Central memory CD8-positive, alpha-beta T cell (primary cell): ENCODE measurements at regions not wholly inside any gene's neighbourhood (a gene's known extent, or its start where the extent isn't known, plus 50 kb on each side); places are given as distances from the start of the nearest gene placed in this dataset.

Source experiments
- ATAC-seq: fragments of 150-1000 bp; cut with Tn5 transposase; replicated peaks from 2 replicates; pipeline ENCODE4 v1.10.0; 2022; ENCODE audit warnings: mild to moderate bottlenecking, moderate FRiP score, moderate number of reproducible peaks; ENCODE audit not compliant: poor library complexity, severe bottlenecking; ENCODE audit errors: extremely low read depth
- DNase-seq, 2 donors: peaks; one replicate each; pipeline ENCODE4 v3.0.0; 2021; ENCODE audit warnings: low spot score in 2 of 2
- H3K27ac Mint-ChIP-seq: one replicate; pipeline ENCODE4 v1.8.0; 2022; ENCODE audit warnings: low read depth, mild to moderate bottlenecking, moderate library complexity, mixed read lengths
- H3K27me3 Mint-ChIP-seq: one replicate; pipeline ENCODE4 v1.8.0; 2022; ENCODE audit warnings: mixed read lengths
- H3K36me3 Mint-ChIP-seq: one replicate; pipeline ENCODE4 v1.8.0; 2022; ENCODE audit warnings: mild to moderate bottlenecking, moderate library complexity, mixed read lengths; ENCODE audit not compliant: insufficient read depth
- H3K4me1 Mint-ChIP-seq: one replicate; pipeline ENCODE4 v1.8.0; 2022; ENCODE audit warnings: mixed read lengths
- H3K4me3 Mint-ChIP-seq: one replicate; pipeline ENCODE4 v1.8.0; 2022; ENCODE audit warnings: mild to moderate bottlenecking, moderate library complexity, mixed read lengths
- H3K9me3 Mint-ChIP-seq: one replicate; pipeline ENCODE4 v1.8.0; 2022; ENCODE audit warnings: mixed read lengths

DNA sequence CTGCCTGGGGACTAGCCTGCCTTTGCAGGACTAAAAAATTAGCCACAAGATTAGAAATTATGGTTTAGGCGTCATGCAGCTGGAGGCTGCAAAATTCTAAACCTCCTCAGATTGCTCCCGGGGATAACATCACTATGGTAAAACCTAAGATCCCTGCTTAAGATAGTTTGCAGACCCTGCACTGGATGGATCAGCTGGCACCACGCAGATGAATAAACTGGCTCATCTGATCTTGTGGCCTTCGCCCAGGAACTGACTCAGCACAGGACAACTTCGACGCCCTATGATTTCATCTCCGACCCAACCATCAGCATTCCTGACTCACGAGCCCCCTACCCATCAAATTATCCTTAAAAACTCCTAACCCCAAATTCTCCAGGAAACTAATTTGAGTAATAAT, 482.4 kb downstream of the SPRY1 start:
- Mint-ChIP-seq H3K36me3 (peaks cover 2% of the 10 kb centered on the region), H3K4me3 (no peak overlapping the region), H3K9me3 (peaks cover 11% of the 10 kb centered on the region), H3K27ac (no peak overlapping the region), H3K4me1 (no peaks in the 10 kb centered on the region), H3K27me3 (no peaks in the 10 kb centered on the region)
- DNase-seq (no peak), ATAC-seq (no peak)

DNA sequence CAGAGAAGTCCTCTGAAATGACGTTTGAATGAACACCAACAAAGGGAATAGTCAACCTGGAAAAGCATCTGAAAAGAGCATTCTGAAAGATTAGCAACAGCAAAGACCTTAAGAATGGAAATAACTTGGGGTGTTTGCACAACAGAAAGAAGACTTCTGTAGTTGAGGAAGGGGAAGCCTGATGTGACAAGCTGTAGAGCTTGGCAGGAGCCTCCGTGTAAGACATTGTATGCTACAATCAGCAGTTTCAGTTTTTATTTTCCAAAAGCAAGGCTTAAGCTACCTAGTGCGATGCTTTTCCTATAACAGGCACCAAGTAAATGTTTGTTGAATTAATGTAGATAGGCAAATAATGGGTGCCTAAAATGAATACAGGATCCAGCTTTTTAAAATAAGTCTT, 484.0 kb downstream of the SPRY1 start:
- Mint-ChIP-seq H3K4me3 (no peak overlapping the region), H3K9me3 (peaks cover 11% of the 10 kb centered on the region), H3K4me1 (no peaks in the 10 kb centered on the region), H3K27me3 (no peaks in the 10 kb centered on the region), H3K27ac (no peak overlapping the region), H3K36me3 (peaks cover 2% of the 10 kb centered on the region)
- no peak for DNase-seq
- no peak for ATAC-seq

DNA sequence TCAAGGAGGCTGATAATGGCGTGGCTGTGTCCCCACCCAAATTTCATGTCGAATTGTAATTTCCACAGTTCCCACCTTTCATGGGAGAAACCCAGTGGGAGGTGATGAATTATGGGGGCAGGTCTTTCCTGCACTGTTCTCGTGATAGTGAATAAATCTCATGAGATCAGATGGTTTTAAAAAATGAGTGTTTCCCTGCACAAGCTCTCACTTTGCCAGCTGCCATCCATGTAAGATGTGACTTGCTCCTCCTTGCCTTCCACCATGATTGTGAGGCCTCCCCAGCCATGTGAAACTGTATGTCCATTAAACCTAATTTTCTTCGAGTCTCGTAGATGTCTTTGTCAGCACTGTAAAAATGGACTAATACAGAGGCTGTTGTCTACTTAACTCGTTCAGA, 488.3 kb downstream of the SPRY1 start:
- Mint-ChIP-seq H3K4me3 (no peak overlapping the region), H3K27ac (no peak overlapping the region), H3K36me3 (no peaks in the 10 kb centered on the region), H3K27me3 (no peaks in the 10 kb centered on the region), H3K9me3 (peaks cover 11% of the 10 kb centered on the region), H3K4me1 (no peaks in the 10 kb centered on the region)
- DNase-seq (no peak), ATAC-seq (no peak)

DNA sequence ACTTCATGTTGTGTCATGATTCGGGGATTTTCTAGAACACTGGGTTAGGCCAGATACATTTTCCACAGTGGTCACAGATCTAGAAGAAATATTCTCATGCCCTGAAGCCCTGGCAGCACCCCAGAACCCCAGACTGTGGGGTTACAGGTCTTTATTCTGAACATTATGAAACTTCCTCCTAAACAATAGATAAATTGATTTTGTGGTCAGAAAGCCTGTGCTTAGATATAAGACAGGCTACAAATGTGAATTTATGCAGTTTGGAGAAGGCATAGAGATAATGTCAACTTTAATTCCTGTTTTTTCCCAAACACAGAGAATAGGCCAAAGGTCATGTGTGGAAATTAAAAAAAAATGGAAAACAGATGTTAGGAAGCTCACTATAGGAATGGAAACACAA, 492.9 kb downstream of the SPRY1 start:
- Mint-ChIP-seq H3K36me3 (no peaks in the 10 kb centered on the region), H3K27me3 (no peaks in the 10 kb centered on the region), H3K27ac (no peak overlapping the region), H3K4me1 (no peaks in the 10 kb centered on the region), H3K9me3 (peaks cover 10% of the 10 kb centered on the region), H3K4me3 (no peak overlapping the region)
- DNase-seq (no peak), ATAC-seq (no peak)

DNA sequence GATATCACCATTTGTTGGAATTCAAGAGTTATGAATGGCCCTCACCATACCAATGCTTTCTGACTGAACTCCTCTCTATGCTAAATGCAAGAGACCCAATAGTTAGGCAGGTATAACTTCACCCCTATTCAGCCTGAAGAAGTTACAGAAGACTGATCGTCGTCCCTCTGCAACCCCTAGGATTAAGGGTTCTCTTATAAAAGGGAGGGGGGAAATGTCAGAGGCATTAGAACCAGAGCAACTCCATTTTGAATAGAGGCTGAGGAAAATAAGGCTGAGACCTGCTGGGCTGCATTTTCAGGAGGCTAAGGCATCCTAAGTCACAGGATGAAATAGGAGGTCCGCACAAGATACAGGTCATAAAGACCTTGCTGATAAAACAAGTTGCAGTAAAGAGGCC, 494.3 kb downstream of the SPRY1 start:
- H3K27ac Mint-ChIP-seq, result no peak overlapping the region
- H3K4me1 Mint-ChIP-seq, result no peaks in the 10 kb centered on the region
- no peak for DNase-seq
- H3K9me3 Mint-ChIP-seq, result peaks cover 10% of the 10 kb centered on the region
- no peaks in the 10 kb centered on the region for H3K36me3 Mint-ChIP-seq
- no peaks in the 10 kb centered on the region for H3K27me3 Mint-ChIP-seq
- ATAC-seq, result no peak
- H3K4me3 Mint-ChIP-seq, result no peak overlapping the region

DNA sequence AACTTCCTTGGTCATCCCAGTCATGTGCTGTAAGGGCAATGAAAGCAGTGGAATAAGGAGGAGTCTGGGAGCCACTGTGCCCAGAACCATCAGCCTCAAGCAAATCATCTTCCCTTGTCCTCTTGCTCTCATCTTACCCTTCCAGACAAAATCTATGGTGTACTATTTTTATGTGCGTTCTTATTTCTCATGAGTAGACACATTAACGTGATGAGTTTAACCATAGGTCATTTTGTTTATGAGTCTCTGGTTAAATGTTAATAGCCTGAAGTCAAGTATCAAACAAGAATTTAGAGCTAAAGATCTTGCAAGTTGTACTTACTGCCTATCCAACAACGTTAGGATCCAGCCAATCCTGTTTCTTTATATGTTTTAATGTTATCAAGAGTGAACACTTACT, 495.3 kb downstream of the SPRY1 start:
- Mint-ChIP-seq H3K27me3 (no peaks in the 10 kb centered on the region), H3K9me3 (peaks cover 10% of the 10 kb centered on the region), H3K4me3 (no peak overlapping the region), H3K36me3 (no peaks in the 10 kb centered on the region), H3K27ac (no peak overlapping the region), H3K4me1 (no peaks in the 10 kb centered on the region)
- ATAC-seq, result no peak
- no peak for DNase-seq

DNA sequence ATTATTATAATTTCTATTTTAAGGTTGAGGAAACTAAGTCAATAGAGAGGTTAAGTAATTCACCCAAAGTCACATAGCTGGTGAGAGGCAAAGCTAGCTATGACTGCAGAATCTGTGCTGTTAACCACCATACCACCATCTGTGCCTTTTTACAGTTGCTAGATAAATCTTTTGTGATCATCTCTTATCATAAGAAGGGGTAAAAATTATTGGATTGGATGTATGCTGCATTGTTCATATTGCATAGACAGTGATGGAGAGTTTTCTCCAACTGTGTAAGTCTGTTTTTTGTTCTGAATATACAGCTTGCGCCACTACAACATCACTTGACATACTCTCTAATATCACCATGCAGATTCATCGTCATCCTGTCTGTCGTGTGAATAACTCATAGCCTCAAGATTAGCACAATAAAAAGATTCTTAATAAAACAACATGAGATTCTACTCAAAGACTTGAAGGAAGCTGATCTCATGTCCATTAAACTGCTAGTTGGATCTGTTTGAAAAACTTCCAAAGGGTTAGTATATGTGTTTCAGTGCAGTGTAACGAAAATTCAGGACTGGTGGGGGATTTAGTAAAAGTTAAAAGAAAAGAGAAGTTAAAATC, 495.9 kb downstream of the SPRY1 start:
- Mint-ChIP-seq H3K4me1 (no peaks in the 10 kb centered on the region), H3K27me3 (no peaks in the 10 kb centered on the region), H3K9me3 (peaks cover 5% of the 10 kb centered on the region), H3K27ac (no peak overlapping the region), H3K36me3 (no peaks in the 10 kb centered on the region), H3K4me3 (no peak overlapping the region)
- ATAC-seq (no peak), DNase-seq (no peak)

DNA sequence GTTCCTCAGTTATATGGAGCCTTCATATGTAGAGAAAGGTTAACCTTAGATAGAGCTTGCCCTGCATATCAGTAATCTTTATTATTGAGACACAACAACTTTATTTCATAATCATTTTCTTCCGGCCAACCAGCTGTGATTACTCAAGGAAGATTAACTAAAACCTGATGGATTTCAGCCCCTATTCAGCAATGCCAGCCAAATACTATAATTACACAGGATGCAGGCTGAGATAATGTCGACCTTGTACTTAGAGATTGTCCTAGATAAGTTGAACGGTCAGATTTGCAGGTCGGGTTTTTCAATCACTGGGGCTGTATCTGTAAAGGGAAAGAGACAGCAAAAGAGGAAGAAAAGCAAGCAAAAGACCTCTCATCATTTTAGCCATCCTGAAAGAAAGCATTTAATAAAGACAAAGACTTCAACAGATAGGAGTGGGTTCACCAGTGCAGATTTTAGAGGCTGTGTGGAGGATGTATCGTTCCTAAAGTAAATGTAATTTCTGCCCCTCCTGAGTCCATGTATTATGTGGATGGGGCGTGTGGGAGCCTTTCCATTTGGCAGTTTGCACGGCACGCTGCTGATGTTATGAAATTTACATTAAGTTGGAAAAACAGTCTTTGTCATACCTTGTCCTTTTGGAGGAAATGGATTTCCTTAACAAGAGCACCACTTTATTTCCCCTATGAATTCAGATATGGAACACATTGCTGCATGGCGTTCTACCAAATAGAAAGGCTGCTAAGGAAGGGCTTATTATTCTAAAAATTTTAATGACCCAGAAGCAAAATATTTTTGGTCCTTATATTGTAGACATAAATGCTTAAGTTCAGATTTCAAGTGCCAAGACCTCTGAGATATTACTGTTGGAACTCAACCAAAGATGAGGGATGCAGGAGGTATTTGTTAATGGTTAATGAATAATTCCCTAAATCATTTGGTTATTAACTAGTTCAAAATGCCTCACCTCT, 496.7 kb downstream of the SPRY1 start:
- no peak overlapping the region for H3K4me3 Mint-ChIP-seq
- ATAC-seq (no peak), DNase-seq (no peak)
- no peaks in the 10 kb centered on the region for H3K4me1 Mint-ChIP-seq
- H3K27me3 Mint-ChIP-seq, result no peaks in the 10 kb centered on the region
- no peak overlapping the region for H3K27ac Mint-ChIP-seq
- H3K9me3 Mint-ChIP-seq, result peaks cover 5% of the 10 kb centered on the region
- no peaks in the 10 kb centered on the region for H3K36me3 Mint-ChIP-seq

DNA sequence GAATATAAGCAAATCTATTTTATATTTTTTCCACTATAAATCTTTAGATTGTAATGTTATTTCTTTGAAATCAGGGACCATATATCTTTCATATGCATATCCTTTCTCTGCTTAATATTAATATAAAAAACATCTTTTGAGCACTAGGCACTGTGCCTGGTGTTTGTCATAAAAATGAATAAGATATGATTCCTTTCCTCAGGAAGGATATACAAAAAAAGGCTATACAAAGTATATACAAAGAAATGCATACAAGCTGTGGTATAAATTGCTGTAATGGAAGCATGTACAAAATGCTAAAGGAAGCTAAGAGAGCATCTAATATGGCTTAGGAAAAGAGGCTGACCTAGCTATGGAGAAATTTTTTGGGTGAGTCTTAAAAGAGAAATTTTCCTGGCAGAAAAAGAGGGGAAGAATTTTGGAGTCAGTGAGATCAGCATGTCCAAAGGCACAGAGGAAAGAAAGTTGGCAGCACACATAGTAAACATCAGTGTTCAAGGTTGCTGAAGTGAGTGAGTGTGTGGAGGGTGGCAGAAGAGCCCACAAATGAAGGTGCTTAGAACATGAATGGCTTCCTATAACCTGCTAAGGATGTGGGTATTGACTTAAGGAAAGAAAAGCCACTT, 500.0 kb downstream of the SPRY1 start:
- no peak for ATAC-seq
- DNase-seq, result no peak
- Mint-ChIP-seq H3K27ac (no peak overlapping the region), H3K27me3 (no peaks in the 10 kb centered on the region), H3K9me3 (peaks cover 2% of the 10 kb centered on the region), H3K36me3 (no peaks in the 10 kb centered on the region), H3K4me3 (no peak overlapping the region), H3K4me1 (no peaks in the 10 kb centered on the region)

DNA sequence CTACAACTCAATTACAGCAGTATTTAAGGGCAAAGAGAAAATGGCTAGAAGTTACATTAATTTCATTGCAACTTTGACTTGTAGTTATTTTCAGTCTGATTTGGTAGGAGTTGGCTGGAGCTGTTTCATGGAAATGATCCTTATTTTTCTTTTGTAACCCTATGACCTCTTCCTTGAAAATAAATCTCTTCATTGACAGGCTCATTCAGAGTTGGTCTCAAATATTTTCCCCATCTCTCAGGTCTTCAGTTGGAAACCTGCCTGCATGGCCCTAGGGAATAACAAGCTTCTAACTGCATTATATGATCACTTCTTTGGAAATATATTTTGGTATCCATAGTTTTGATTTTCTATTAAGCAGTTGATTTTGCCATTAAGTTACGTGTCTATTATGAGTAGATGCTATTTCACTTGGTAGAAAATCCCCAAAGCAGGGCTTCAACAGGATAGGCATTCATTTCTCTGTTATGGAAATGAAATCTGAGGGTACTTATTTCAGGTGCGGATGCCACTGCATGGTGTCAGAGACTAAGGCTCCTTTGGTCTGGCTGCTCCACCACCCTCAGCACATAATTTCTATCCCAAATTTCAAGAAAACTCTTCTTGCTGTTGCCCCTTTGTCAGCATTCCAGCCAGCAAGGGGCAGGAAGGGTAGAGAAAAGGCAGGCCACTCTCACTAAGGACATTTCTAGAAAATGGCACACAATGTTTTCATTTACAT, 502.5 kb downstream of the SPRY1 start:
- Mint-ChIP-seq H3K9me3 (peaks cover 2% of the 10 kb centered on the region), H3K27me3 (no peaks in the 10 kb centered on the region), H3K27ac (no peak overlapping the region), H3K4me3 (no peak overlapping the region), H3K36me3 (no peaks in the 10 kb centered on the region), H3K4me1 (no peaks in the 10 kb centered on the region)
- DNase-seq, result no peak
- ATAC-seq, result no peak

DNA sequence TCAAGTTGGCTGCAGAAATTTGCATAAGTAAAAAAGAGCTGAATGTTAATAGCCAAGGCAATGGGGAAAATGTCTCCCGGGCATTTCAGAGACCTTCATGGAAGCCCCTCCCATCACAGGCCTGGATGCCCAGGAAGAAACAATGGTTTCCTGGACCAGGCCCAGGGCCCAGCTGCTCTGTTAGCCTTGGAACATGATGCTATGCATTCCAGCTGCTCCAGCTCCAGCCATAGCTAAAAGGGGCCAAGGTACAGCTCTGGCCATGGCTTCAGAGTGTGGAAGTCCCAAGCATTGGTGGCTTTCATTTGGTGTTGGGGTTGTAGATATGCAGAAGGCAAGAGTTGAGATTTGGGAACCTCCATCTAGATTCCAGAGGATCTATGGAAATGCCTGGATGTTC, 508.3 kb downstream of the SPRY1 start:
- H3K27me3 Mint-ChIP-seq, result no peaks in the 10 kb centered on the region
- ATAC-seq (no peak), DNase-seq (no peak)
- no peaks in the 10 kb centered on the region for H3K4me1 Mint-ChIP-seq
- H3K4me3 Mint-ChIP-seq, result no peak overlapping the region
- no peaks in the 10 kb centered on the region for H3K36me3 Mint-ChIP-seq
- H3K9me3 Mint-ChIP-seq, result peaks cover 11% of the 10 kb centered on the region
- no peak overlapping the region for H3K27ac Mint-ChIP-seq

DNA sequence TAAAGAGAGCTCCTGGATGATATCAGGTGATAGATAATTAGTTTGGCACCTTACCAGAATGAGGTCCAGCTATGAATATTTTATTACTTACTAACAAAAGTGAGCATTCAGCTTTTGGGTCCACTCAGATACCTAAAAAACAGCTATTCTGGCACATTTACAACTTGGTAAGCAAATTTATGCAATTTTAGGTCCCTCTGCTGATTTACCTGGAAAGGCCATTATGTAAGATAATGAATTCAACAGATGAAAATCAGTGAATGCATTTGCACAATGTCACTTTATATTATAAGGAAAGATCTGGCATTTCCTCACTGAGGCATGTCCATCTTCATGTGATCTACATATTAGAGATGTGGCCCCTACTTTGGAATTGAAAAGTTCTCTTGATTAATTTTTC, 517.0 kb downstream of the SPRY1 start:
- DNase-seq (no peak), ATAC-seq (no peak)
- peaks cover 2% of the 10 kb centered on the region for H3K36me3 Mint-ChIP-seq
- no peak overlapping the region for H3K27ac Mint-ChIP-seq
- H3K9me3 Mint-ChIP-seq, result no peaks in the 10 kb centered on the region
- H3K27me3 Mint-ChIP-seq, result no peaks in the 10 kb centered on the region
- no peak overlapping the region for H3K4me3 Mint-ChIP-seq
- no peaks in the 10 kb centered on the region for H3K4me1 Mint-ChIP-seq
